B cell (primary cell): ENCODE measurements at regions not wholly inside any gene's neighbourhood (a gene's known extent, or its start where the extent isn't known, plus 50 kb on each side); places are given as distances from the start of the nearest gene placed in this dataset.

Source experiments
- ATAC-seq: fragments of 200-7000 bp; cut with Tn5 transposase; one replicate; pipeline ENCODE4 v1.10.0; 2021; ENCODE audit warnings: low read depth, mild to moderate bottlenecking, moderate number of reproducible peaks, moderate library complexity
- CTCF ChIA-PET: fragments of 350-600 bp; sonication (Branson Sonifier 250); formaldehyde crosslinking; loops from one replicate; lab custom pipeline; 2021; ENCODE audit warnings: antibody characterized with exemption, inconsistent platforms; lab: Charles Lee
- POLR2A ChIA-PET: fragments of 350-600 bp; sonication (Branson Sonifier 250); formaldehyde crosslinking; loops from one replicate; lab custom pipeline; 2021; ENCODE audit warnings: antibody characterized with exemption; lab: Charles Lee
- DNase-seq: peaks from one replicate; pipeline ENCODE4 v3.0.0; 2013
- H2AFZ ChIP-seq: 2 replicates; pipeline ENCODE4 v1.6.1; 2012; ENCODE audit warnings: mild to moderate bottlenecking, low read depth, low read length; ENCODE audit not compliant: insufficient read depth, poor library complexity, severe bottlenecking
- H3K27ac ChIP-seq, 2 donors: 1 replicate in 1 of 2; 2 replicates in 1 of 2; pipeline ENCODE4 v1.5.1; 2012 to 2013; ENCODE audit warnings: low read length in 2 of 2, mild to moderate bottlenecking in 2 of 2, moderate library complexity in 1 of 2
- H3K27me3 ChIP-seq, 4 experiments: fragments of 200-600 bp in 1 of 4; sonication (generic) in 1 of 4; replicated peaks in 1 of 4; 1 replicate in 2 of 4; 2 replicates in 2 of 4; pipeline versions ENCODE4 v1.6.1 to v1.7.0; 2013 to 2016; ENCODE audit warnings: low read length in 3 of 4, mild to moderate bottlenecking in 2 of 4, mixed read lengths in 1 of 4, moderate library complexity in 1 of 4; ENCODE audit not compliant: insufficient read depth in 4 of 4, control insufficient read depth in 3 of 4; ENCODE audit errors: control extremely low read depth in 1 of 4
- H3K36me3 ChIP-seq, 2 experiments: replicated peaks in 1 of 2; 1 replicate in 1 of 2; 2 replicates in 1 of 2; pipeline versions ENCODE4 v1.6.1 to v1.7.1; 2013; ENCODE audit warnings: low read length in 1 of 2; ENCODE audit not compliant: insufficient read depth in 2 of 2, control insufficient read depth in 1 of 2; ENCODE audit errors: control extremely low read depth in 1 of 2, extremely low read depth in 1 of 2
- H3K4me1 ChIP-seq, 2 donors: fragments of 200-600 bp in 1 of 2; sonication (generic) in 1 of 2; 1 replicate in 1 of 2; 2 replicates in 1 of 2; pipeline versions ENCODE4 v1.5.1 to v1.6.1; 2013 to 2017; ENCODE audit warnings: low read length in 2 of 2; ENCODE audit not compliant: control insufficient read depth in 2 of 2, insufficient read depth in 2 of 2
- H3K4me2 ChIP-seq: replicated peaks from 2 replicates; pipeline ENCODE3; 2012; ENCODE audit warnings: mild to moderate bottlenecking, low read depth, low read length; ENCODE audit not compliant: poor library complexity, severe bottlenecking
- H3K4me3 ChIP-seq, 5 experiments: fragments of 200-600 bp in 1 of 5; sonication (generic) in 1 of 5; 1 replicate in 3 of 5; 2 replicates in 2 of 5; pipeline versions ENCODE4 v1.5.1 to v1.7.0; 2011 to 2016; ENCODE audit warnings: low read length in 4 of 5, mild to moderate bottlenecking in 4 of 5, low read depth in 2 of 5, control low read depth in 1 of 5, moderate library complexity in 1 of 5; ENCODE audit not compliant: insufficient read depth in 1 of 5; ENCODE audit errors: control extremely low read depth in 1 of 5, extremely low read depth in 1 of 5
- H3K79me2 ChIP-seq: fragments of 200-600 bp; sonication (generic); one replicate; pipeline ENCODE4 v1.6.0; 2016; ENCODE audit warnings: low read length; ENCODE audit not compliant: control insufficient read depth, insufficient read depth
- H3K9ac ChIP-seq: fragments of 200-600 bp; sonication (generic); 2 replicates; pipeline ENCODE4 v1.6.1; 2017; ENCODE audit warnings: mild to moderate bottlenecking, low read length, moderate library complexity
- H3K9me3 ChIP-seq, 3 donors: one replicate each; pipeline versions ENCODE4 v1.6.1 to v1.7.1; 2013; ENCODE audit warnings: low read length in 2 of 3; ENCODE audit not compliant: control insufficient read depth in 2 of 3, insufficient read depth in 1 of 3; ENCODE audit errors: control extremely low read depth in 1 of 3
- H4K20me1 ChIP-seq: 2 replicates; pipeline ENCODE4 v1.6.0; 2012; ENCODE audit warnings: mild to moderate bottlenecking, low read length; ENCODE audit not compliant: insufficient read depth, control insufficient read depth, poor library complexity, severe bottlenecking
- H3K27ac Mint-ChIP-seq: one replicate; pipeline ENCODE4 v1.8.0; 2021; ENCODE audit warnings: mixed read lengths
- H3K27me3 Mint-ChIP-seq: one replicate; pipeline ENCODE4 v1.8.0; 2021; ENCODE audit warnings: mixed read lengths
- H3K4me1 Mint-ChIP-seq: one replicate; pipeline ENCODE4 v1.8.0; 2021; ENCODE audit warnings: mixed read lengths
- H3K4me3 Mint-ChIP-seq: one replicate; pipeline ENCODE4 v1.8.0; 2021; ENCODE audit warnings: mixed read lengths
- H3K9me3 Mint-ChIP-seq: one replicate; pipeline ENCODE4 v1.8.0; 2022; ENCODE audit warnings: mixed read lengths; ENCODE audit not compliant: insufficient read depth
- CTCF ChIP-seq: fragments of 200-600 bp; IDR thresholded peaks from one replicate; pipeline ENCODE4 v1.8.0; 2022; ENCODE audit warnings: antibody characterized with exemption, mild to moderate bottlenecking
- EZH2 ChIP-seq: IDR thresholded peaks from 2 replicates; pipeline ENCODE4 v1.6.1; 2012; ENCODE audit warnings: borderline replicate concordance, low read depth, mild to moderate bottlenecking, moderate library complexity, low read length; ENCODE audit not compliant: insufficient read depth, poor library complexity, severe bottlenecking
- WGBS: methylation state at CpG from one replicate; pipeline ENCODE4 v1.1.5; 2013; ENCODE audit warnings: missing lambda C conversion rate; ENCODE audit not compliant: insufficient coverage; 5-methylcytosine and 5-hydroxymethylcytosine counted together
- intact Hi-C: fragments of 100-400 bp; cut with micrococcal nuclease; formaldehyde crosslinking; loops from one replicate; pipeline ENCODE4 v1.10.0; 2022

GRCh38 chr14:63788011-63788933 is 60.4 kb upstream of the SGPP1 start:
- H3K9me3 ChIP-seq, result peaks cover 0 to 3% (median 0%) of the 10 kb centered on the region in 3 donors
- DNase-seq (no peak), ATAC-seq (no peak)
- no peaks in the 10 kb centered on the region for H3K4me1 ChIP-seq
- 88% methylated on average over 20 of the region's 26 CpGs for WGBS
- H3K36me3 ChIP-seq, result no peaks in the 10 kb centered on the region
- H3K9ac ChIP-seq, result no peak overlapping the region
- H2AFZ ChIP-seq, result no peak overlapping the region
- no peaks in the 10 kb centered on the region for H3K27me3 ChIP-seq
- ChIA-PET POLR2A (no interaction called here), CTCF (interaction anchor here (1.1 kb wide), 1 partner anchor 12 kb away, joined by 3 read pairs; no protein-coding TSS in a partner anchor)
- H3K4me3 Mint-ChIP-seq, result no peak overlapping the region
- no peaks in the 10 kb centered on the region for H3K9me3 Mint-ChIP-seq
- no peaks in the 10 kb centered on the region for H4K20me1 ChIP-seq
- H3K27ac Mint-ChIP-seq, result no peak overlapping the region
- H3K79me2 ChIP-seq, result no peaks in the 10 kb centered on the region
- H3K4me2 ChIP-seq, result no peak overlapping the region
- no peak overlapping the region for H3K27ac ChIP-seq
- TF ChIP-seq EZH2 (no peak), CTCF (no peak)
- intact Hi-C loops, result no loop called here
- H3K27me3 Mint-ChIP-seq, result peaks cover 12% of the 10 kb centered on the region
- H3K4me3 ChIP-seq, result no peak overlapping the region
- H3K4me1 Mint-ChIP-seq, result no peaks in the 10 kb centered on the region

- Histone ChIP-seq H2AFZ (no peak overlapping the region), H4K20me1 (no peaks in the 10 kb centered on the region), H3K36me3 (no peaks in the 10 kb centered on the region), H3K4me3 (no peak overlapping the region), H3K79me2 (no peaks in the 10 kb centered on the region), H3K4me1 (no peaks in the 10 kb centered on the region), H3K27me3 (no peaks in the 10 kb centered on the region), H3K4me2 (no peak overlapping the region), H3K9ac (no peak overlapping the region), H3K9me3 (peaks cover 0 to 2% (median 0%) of the 10 kb centered on the region in 3 donors), H3K27ac (no peak overlapping the region)
- Mint-ChIP-seq H3K4me3 (no peak overlapping the region), H3K4me1 (no peaks in the 10 kb centered on the region), H3K27ac (no peak overlapping the region), H3K9me3 (no peaks in the 10 kb centered on the region), H3K27me3 (peaks cover 12% of the 10 kb centered on the region)
- POLR2A ChIA-PET, result no interaction called here
- WGBS, result 100% methylated on average over 1 of the region's 4 CpGs
- no peak for DNase-seq
- no peak for TF ChIP-seq CTCF
- no peak for TF ChIP-seq EZH2
- ATAC-seq, result no peak
- intact Hi-C loops, result no loop called here
- CTCF ChIA-PET, result interaction anchor here (1.8 kb wide), 1 partner anchor 510 kb away, joined by 8 read pairs; no protein-coding TSS in a partner anchor
These were observed 59.4 kb upstream of the SYNE2 start for GRCh38 chr14:63793376-63793775.
